Ishikawa (cell line): ENCODE measurements at regions not wholly inside any gene's neighbourhood (a gene's known extent, or its start where the extent isn't known, plus 50 kb on each side); places are given as distances from the start of the nearest gene placed in this dataset.

Experiments
- CEBPB ChIP-seq: IDR thresholded peaks from 2 replicates; pipeline ENCODE4 v1.6.1; 2012
- CREB1 ChIP-seq: IDR thresholded peaks from 2 replicates; pipeline ENCODE4 v1.6.1; 2012; ENCODE audit warnings: low read depth
- EGR1 ChIP-seq: IDR thresholded peaks from 2 replicates; pipeline ENCODE4 v1.6.1; 2012
- EP300 ChIP-seq: IDR thresholded peaks from 2 replicates; pipeline ENCODE4 v1.6.1; 2012; ENCODE audit warnings: borderline replicate concordance
- FOXM1 ChIP-seq: IDR thresholded peaks from 2 replicates; pipeline ENCODE4 v1.6.1; 2012; ENCODE audit warnings: low read depth, borderline replicate concordance
- NFIC ChIP-seq: IDR thresholded peaks from 2 replicates; pipeline ENCODE4 v1.6.1; 2012
- RAD21 ChIP-seq: IDR thresholded peaks from 2 replicates; pipeline ENCODE4 v1.6.1; 2012; ENCODE audit warnings: low read depth
- TAF1 ChIP-seq: IDR thresholded peaks from 2 replicates; pipeline ENCODE4 v1.6.1; 2012; ENCODE audit warnings: low read depth, mild to moderate bottlenecking
- TCF12 ChIP-seq: IDR thresholded peaks from 2 replicates; pipeline ENCODE4 v1.6.1; 2012; ENCODE audit warnings: low read depth
- TEAD4 ChIP-seq: IDR thresholded peaks from 2 replicates; pipeline ENCODE4 v1.6.1; 2012
- YY1 ChIP-seq: IDR thresholded peaks from 2 replicates; pipeline ENCODE4 v1.6.1; 2012; ENCODE audit warnings: low read depth
- ZBTB7A ChIP-seq: IDR thresholded peaks from 2 replicates; pipeline ENCODE4 v1.6.1; 2012; ENCODE audit warnings: low read depth
- TF ChIP-seq, protein P1 (sequence below): IDR thresholded peaks from 2 replicates; pipeline ENCODE4 v1.6.1; 2012
- TF ChIP-seq, protein P2 (sequence below): IDR thresholded peaks from 2 replicates; pipeline ENCODE4 v1.6.1; 2012; ENCODE audit warnings: low read depth, mild to moderate bottlenecking
- TF ChIP-seq, protein P3 (sequence below): IDR thresholded peaks from 2 replicates; pipeline ENCODE4 v1.6.1; 2012

DNA sequence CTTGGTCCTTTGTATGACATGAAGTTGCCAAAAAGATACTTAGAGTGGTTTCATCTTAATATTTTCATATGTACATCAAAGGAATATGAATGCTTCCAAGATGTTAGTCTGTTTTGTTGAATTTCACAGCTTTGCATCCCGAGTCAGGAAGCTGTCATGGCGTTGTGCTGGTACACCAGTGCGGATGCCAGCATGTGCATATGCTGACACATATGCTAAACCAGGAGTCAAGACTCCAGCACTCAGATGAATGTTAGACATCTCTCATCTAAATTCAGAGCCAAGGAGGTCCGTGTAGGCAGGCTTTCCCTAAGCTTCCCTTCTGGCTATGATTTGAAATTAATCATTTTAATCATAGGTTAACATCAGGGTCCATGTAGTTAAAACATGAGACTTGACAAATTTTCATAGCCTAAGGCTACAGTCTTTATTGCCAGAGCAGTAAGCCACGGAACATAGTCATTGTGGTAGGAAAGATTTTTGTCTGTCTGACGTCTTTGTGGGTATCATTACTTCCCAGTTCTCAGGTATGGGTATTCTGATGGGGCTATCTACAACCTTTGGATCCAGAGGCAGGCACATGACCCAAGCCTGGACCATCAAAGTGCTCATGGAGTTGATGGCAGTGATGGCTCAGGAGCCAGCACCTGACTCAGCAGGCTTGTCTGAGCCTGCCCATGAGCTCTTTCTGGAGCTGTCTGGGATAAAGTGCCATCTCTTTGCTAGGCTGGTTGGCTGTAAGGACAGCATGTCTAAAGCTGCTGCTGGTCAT is 246.1 kb downstream of the KCNRG start:
- no peak for TF ChIP-seq EP300
- TF ChIP-seq EGR1, result no peak
- no peak for TF ChIP-seq CEBPB
- TF ChIP-seq, protein P1, sequence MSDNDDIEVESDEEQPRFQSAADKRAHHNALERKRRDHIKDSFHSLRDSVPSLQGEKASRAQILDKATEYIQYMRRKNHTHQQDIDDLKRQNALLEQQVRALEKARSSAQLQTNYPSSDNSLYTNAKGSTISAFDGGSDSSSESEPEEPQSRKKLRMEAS, result no peak
- TF ChIP-seq RAD21, result no peak
- TF ChIP-seq ZBTB7A, result no peak
- TF ChIP-seq, protein P2, sequence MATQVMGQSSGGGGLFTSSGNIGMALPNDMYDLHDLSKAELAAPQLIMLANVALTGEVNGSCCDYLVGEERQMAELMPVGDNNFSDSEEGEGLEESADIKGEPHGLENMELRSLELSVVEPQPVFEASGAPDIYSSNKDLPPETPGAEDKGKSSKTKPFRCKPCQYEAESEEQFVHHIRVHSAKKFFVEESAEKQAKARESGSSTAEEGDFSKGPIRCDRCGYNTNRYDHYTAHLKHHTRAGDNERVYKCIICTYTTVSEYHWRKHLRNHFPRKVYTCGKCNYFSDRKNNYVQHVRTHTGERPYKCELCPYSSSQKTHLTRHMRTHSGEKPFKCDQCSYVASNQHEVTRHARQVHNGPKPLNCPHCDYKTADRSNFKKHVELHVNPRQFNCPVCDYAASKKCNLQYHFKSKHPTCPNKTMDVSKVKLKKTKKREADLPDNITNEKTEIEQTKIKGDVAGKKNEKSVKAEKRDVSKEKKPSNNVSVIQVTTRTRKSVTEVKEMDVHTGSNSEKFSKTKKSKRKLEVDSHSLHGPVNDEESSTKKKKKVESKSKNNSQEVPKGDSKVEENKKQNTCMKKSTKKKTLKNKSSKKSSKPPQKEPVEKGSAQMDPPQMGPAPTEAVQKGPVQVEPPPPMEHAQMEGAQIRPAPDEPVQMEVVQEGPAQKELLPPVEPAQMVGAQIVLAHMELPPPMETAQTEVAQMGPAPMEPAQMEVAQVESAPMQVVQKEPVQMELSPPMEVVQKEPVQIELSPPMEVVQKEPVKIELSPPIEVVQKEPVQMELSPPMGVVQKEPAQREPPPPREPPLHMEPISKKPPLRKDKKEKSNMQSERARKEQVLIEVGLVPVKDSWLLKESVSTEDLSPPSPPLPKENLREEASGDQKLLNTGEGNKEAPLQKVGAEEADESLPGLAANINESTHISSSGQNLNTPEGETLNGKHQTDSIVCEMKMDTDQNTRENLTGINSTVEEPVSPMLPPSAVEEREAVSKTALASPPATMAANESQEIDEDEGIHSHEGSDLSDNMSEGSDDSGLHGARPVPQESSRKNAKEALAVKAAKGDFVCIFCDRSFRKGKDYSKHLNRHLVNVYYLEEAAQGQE, result no peak
- no peak for TF ChIP-seq TAF1
- no peak for TF ChIP-seq FOXM1
- no peak for TF ChIP-seq CREB1

DNA sequence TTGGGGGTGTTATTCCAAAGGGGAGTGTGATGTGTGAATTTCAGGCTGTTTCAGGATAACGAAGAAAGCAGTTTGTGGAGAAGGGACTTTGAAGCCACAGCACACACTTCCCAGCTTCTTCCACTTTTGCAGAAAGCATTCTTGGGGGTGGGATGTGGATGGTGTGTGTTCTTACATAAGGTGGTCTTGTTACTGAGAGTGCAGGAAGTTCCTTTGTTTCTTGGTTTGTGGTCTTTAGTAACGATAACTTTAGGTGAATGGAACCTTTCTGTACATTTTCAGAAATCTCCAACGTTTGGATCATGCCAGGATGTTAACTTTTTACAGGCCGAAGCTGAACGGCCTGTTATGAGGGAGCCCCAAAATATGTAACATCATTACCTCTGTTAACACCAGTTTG is 251.8 kb downstream of the KCNRG start:
- TF ChIP-seq RAD21, result no peak
- no peak for TF ChIP-seq TEAD4
- no peak for TF ChIP-seq YY1

DNA sequence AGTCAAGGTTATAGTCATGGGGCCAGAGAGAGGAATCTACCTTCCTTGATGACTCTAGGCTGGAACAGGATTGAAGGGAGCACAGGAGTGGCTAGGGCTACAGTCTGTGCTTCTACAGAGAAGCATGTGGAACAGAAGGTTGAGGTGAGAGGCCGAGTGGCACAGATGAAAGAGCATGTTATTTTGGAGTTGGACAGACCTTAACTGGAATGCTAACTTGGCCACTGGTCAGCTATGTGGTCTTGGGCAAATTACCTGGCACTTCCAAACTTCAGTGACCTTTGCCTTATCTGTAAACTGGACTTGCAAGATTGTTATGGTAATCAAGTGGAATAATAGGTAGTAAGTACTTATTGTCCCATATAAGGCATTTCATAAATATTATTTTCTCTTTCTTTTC is 252.7 kb downstream of the KCNRG start:
- no peak for TF ChIP-seq ZBTB7A
- TF ChIP-seq, protein P1, result no peak
- TF ChIP-seq EP300, result no peak
- TF ChIP-seq YY1, result no peak
- TF ChIP-seq TAF1, result no peak
- TF ChIP-seq TCF12, result no peak
- no peak for TF ChIP-seq CEBPB
- no peak for TF ChIP-seq RAD21
- TF ChIP-seq EGR1, result no peak

DNA sequence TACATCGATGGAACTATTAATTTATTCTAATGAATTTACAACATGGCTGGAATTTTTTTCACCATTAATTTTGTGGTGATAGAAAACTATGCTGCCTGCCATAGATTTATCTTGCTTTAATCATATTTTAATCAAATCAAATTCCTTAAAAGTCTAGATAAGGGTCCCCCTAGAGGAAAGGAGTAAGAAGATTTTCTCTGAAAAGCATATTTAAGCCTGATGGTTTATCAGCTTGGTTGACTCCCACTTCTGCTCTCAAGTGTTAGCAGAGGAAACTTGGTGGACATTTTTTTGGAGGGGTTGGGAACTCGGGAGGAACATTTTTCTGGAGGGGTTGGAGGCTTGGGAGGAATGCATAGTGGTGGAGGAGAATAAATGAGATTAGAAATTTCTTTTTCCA is 253.3 kb downstream of the KCNRG start:
- TF ChIP-seq TEAD4 (no peak), CEBPB (no peak), FOXM1 (no peak), NFIC (no peak), EP300 (no peak), CREB1 (no peak), TCF12 (no peak), RAD21 (no peak)
- TF ChIP-seq, protein P2, result no peak
- TF ChIP-seq, protein P1, result no peak
- TF ChIP-seq, protein P3, sequence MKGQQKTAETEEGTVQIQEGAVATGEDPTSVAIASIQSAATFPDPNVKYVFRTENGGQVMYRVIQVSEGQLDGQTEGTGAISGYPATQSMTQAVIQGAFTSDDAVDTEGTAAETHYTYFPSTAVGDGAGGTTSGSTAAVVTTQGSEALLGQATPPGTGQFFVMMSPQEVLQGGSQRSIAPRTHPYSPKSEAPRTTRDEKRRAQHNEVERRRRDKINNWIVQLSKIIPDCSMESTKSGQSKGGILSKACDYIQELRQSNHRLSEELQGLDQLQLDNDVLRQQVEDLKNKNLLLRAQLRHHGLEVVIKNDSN, result no peak

DNA sequence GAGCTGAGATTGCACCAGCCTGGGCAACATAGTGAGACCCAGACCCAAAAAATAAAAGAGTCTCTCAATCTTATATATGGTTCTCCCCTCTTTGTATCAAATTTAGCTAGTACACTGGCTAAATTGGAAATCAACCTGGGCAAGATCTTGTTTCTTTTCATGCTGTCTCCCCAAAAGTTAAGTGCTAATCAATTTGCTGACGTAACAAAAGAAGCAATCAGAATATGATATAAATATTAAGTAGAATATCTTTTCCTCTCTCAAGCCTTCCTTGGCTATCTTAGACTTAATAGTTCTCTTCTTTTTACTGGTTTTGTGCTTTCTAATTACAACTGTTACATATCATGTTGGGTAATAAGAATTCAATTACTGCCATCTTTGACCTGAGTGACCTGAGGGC is 258.9 kb downstream of the KCNRG start:
- TF ChIP-seq, protein P2, result no peak
- TF ChIP-seq RAD21, result no peak
- TF ChIP-seq, protein P1, result no peak
- TF ChIP-seq EGR1, result no peak
- TF ChIP-seq CEBPB, result no peak
- no peak for TF ChIP-seq TCF12
- no peak for TF ChIP-seq YY1
- TF ChIP-seq FOXM1, result no peak
- TF ChIP-seq, protein P3, result no peak
- TF ChIP-seq NFIC, result no peak
- TF ChIP-seq TAF1, result no peak
- TF ChIP-seq EP300, result no peak
- TF ChIP-seq TEAD4, result no peak
- no peak for TF ChIP-seq CREB1
- no peak for TF ChIP-seq ZBTB7A
